Left cardiac atrium (tissue), 4 donors: ENCODE measurements at regions not wholly inside any gene's neighbourhood (a gene's known extent, or its start where the extent isn't known, plus 50 kb on each side); places are given as distances from the start of the nearest gene placed in this dataset.

Experiments
- ATAC-seq, 2 donors: fragments of 200-7000 bp; cut with Tn5 transposase; one replicate each; pipeline ENCODE4 v1.9.1; 2020; ENCODE audit warnings: mild to moderate bottlenecking in 2 of 2, moderate library complexity in 2 of 2
- DNase-seq: peaks from one replicate; pipeline ENCODE4 v3.0.0-alpha.2; 2020
- intact Hi-C, 2 donors: fragments of 100-400 bp; cut with DNase I; formaldehyde crosslinking; loops; one replicate each; pipeline versions ENCODE4 v1.14.1 to v1.15.1; 2022 to 2023
- donor health status: DM: no; HTN: yes; CAD: no.
- donor health status: DM: no; HTN: yes; CAD: no; lungs with severe emphysema.
- donor health status: DM: yes; HTN: yes; CAD: no.
- donor health status: Dilated cardiomyopathy.

DNA sequence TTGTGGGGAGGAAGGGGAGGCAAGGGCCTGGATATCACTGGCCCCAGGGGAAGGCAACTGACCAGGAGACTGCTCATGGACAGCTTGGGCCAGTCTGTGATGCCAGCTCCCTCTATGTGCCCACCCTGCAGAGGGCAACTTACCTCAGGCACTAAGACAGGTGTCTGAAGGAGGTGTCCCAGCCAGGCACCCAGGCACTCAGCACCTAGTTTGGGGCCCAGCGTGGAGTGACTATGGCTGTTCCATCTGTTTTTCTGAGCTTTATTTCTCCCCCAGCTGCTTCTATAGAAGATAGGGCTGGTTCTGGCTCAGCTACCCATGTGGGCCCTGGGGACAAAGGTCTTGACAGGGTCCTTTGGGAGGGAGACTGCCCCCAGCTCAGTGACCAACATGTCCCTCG, 150.6 kb upstream of the PCBD1 start:
- DNase-seq, result no peak
- ATAC-seq, result no peak
- intact Hi-C loops, result no loop called here

DNA sequence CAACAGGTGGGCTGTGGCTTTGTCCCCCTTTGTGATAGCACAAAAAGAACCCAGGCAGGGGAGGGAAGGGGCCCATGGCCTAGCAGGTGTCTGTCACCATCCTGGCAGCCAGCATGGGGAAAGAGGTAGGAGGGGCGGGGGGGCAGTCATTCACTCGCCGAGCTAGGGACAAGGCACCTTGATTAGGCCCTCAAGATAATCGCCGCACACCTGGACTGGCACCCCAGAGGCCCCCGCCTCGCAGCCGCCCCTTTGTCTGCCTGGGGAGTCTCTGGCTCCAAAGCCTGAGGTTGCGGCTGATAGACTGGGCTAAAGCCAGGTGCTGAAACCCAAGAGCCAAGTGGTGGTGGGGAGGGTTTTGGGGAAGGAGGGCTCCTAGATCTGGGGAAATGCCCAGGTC, 151.2 kb upstream of the PCBD1 start:
- intact Hi-C loops, result no loop called here
- no peak for DNase-seq
- ATAC-seq, result no peak

DNA sequence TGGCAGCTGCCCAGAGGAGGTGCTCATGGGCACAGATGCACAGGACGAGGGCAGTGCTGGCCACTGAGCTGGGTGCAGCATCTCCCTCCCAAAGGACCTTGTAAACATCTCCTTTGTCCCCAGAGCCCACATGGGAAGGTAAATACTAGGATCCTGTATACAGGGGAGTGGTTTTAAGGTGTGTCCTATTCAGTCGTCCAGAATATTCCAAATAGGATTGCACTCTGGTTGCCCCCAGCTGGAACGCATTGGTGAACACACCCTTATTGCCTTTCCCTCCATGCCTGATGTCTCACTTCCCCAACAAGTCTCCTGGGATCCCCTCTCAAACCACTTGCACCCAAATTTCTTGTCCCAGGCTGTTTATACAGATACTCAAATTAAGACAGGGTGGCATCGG, 152.0 kb upstream of the PCBD1 start:
- ATAC-seq (no peak), DNase-seq (no peak)
- intact Hi-C loops, result no loop called here

GRCh38 chr10:71040846-71041605, 152.7 kb upstream of the PCBD1 start:
- DNase-seq (no peak), ATAC-seq (no peak)
- intact Hi-C loops, result no loop called here

GRCh38 chr10:71042216-71042615, 153.9 kb upstream of the PCBD1 start:
- ATAC-seq (no peak), DNase-seq (no peak)
- intact Hi-C loops, result no loop called here

GRCh38 chr10:71042699-71043098, 154.3 kb upstream of the PCBD1 start:
- DNase-seq, result no peak
- intact Hi-C loops, result no loop called here

DNA sequence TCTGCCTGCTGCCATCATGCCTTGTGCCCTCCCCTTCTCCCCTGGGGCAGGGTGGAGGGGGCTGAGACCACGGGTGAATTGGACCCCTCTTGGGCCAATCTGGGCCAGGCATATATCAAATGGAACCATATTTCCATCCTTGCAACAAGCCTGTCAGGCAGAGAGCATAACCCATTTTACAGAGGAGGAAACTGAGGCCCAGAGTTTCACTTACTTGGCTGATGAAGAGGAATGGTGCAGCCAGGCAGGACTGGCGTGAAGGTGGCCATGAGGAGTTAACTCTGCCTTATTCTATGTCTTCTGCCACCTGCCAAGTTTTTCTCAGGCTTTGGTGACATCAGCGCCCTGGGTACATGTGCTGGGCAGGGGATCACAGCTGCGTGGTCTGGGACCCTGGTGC, 155.5 kb upstream of the PCBD1 start:
- no peak for DNase-seq
- ATAC-seq, result no peak

More at GRCh38 chr10:71042699-71043098, 154.3 kb upstream of the PCBD1 start:
- no peak for ATAC-seq

DNA sequence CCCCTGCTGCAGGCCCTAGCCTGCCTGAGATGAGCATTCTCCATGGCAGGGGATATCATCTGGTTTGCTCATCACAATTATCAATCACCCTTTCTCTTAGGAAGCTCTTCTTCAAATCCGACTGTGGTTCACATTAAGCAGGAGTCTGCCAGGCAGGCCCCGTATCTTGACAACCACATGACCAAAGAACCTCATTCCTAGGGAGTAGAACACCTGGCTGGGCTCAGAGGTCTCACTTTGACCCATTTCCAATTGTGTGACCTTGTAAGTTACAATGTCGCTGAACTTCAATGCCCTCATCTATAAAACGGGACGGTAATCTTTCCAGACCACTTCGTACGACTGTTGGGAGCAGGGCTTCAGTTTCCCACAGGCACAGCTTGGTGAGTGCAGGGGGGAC, 156.4 kb upstream of the PCBD1 start:
- DNase-seq (no peak), ATAC-seq (no peak)
- intact Hi-C loops, result no loop called here

More for the DNA sequence above, 155.5 kb upstream of the PCBD1 start:
- intact Hi-C loops, result no loop called here

DNA sequence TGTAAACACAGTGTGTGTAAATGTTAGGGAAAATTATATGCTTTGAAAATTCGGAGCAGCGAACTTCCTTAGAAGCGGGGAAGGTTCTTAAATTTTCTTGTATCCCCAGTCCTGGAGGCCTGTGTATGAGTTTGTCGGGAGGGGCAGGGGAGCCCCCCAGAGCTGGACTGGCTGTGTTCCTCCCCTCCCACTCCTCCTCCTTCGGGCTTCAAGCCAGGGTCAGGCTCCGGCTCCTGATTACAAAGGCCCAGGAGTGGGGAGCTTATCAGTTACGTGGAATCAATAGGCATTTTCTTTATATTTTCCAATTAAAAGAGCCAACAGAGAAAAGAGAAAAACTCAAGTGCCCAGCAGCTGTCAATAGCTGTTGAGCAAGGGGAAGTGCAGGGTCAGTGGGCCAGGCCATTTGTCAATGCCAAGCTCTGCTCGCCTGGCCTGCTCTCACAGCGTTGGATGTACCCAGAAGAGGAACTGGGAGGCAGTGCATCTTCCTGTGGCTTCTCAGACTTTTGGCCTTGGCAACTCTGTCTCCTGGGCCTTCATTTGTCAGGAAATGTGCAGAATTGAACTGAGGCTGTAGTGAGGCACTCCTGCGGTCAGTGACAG, 156.9 kb upstream of the PCBD1 start:
- DNase-seq (no peak), ATAC-seq (peak; percentile 34 to 49)
- intact Hi-C loops, result no loop called here

GRCh38 chr10:71045936-71046335, 157.6 kb upstream of the PCBD1 start:
- no peak for DNase-seq
- no peak for ATAC-seq
- intact Hi-C loops, result no loop called here

DNA sequence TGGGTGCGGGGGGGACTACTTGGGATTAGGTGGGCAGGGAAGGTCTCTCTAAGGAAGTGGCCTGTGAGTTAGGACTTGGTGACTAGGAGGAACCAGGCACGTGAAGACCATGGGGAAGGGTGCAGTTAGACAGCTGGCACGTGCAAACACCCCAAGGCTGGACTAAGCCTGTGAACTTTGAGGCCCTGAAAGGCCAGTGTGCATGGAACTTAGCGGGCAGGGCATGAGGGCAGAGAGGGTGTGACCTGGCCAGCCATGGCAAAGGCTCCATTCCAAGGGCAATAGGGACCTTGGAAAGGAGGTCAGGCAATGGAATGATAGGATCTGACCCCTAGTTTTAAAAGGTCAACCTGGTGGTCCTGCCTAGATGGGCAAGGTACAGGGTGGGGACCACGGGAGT, 158.4 kb upstream of the PCBD1 start:
- intact Hi-C loops, result no loop called here
- ATAC-seq, result no peak
- no peak for DNase-seq

DNA sequence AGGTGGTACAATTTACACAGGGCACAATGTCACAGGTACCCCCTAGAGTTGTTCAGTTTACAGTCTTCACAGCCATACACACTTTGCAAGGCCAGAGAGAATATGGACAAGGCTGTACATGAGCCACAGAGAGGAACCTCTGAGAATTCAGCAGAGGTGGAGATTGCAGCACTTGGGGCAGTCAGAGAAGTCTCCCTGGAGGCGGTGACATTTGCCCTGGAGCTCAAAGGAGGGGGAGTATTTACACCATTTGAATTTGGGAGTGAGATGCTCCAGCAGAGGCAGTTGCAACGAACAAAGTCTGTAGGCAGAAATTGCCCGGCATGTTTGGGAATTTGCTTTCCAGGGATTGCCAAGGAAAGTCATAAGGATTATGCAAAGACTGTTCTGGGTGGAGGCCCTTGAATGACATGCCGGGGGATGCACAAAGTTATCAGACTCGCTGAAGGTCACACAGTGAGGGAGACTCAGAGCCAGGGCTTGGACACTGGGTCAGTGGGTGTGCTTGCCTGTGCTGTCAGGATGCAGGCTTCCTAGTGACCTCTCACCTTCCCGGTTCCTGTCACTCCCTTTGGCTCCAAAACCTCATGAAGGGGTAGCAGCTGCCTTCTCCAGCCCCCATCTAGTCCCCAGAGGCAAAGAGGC, 160.7 kb upstream of the PCBD1 start:
- no peak for ATAC-seq
- DNase-seq, result no peak

DNA sequence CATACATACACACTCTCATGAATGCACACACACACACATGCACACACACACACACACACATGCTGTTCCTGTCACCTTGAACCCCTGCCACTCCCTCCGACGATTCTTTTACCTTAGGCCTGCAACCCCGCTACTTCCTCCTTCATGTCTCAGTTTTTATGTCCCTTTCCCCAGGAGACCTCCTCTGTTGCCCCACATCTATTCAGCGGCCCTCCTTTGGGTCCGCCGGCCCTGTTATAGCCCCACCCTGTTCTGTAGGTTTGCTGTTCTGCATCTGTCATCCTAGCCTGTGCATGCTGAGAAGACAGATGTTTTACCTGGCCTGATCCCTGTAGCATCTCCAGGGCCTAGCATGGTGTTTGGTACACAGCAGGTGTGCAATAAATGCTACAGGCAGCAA, 161.6 kb upstream of the PCBD1 start:
- intact Hi-C loops, result no loop called here
- no peak for DNase-seq
- no peak for ATAC-seq

More for the DNA sequence above, 160.7 kb upstream of the PCBD1 start:
- intact Hi-C loops, result no loop called here

DNA sequence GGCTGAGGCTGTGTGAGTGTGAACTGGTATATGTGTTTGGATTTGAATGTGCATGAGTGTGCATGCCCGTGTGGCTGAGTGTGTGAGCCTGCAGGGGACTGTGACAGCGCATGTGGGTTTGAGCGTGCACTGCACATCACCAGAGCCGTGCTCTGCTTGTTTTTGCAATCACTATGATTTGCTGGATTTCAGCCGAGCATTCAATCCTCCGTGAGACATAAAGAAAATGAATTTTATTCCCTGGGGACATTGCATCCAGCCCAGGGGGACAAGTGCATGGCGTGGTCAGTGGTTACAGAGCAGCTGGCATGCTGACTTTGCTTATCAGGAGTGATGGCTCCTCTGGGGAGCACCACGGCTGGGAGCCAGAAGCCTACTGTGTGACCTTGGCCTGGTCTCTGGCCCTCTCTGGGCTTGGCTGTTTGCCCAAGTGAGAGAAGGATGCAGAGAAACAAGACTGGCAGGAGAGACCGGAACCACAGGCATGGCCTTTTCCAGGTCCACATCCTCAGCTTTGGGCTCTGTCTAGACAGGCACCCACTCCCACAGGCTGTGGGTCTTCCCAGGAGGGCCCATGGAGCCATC, 160.2 kb upstream of the UNC5B start:
- intact Hi-C loops, result no loop called here
- no peak for DNase-seq
- peak in 1 of 2 donors; percentile 38 for ATAC-seq

GRCh38 chr10:71052708-71053107, 159.7 kb upstream of the UNC5B start:
- DNase-seq, result no peak
- intact Hi-C loops, result no loop called here
- ATAC-seq, result peak in 1 of 2 donors; percentile 8

DNA sequence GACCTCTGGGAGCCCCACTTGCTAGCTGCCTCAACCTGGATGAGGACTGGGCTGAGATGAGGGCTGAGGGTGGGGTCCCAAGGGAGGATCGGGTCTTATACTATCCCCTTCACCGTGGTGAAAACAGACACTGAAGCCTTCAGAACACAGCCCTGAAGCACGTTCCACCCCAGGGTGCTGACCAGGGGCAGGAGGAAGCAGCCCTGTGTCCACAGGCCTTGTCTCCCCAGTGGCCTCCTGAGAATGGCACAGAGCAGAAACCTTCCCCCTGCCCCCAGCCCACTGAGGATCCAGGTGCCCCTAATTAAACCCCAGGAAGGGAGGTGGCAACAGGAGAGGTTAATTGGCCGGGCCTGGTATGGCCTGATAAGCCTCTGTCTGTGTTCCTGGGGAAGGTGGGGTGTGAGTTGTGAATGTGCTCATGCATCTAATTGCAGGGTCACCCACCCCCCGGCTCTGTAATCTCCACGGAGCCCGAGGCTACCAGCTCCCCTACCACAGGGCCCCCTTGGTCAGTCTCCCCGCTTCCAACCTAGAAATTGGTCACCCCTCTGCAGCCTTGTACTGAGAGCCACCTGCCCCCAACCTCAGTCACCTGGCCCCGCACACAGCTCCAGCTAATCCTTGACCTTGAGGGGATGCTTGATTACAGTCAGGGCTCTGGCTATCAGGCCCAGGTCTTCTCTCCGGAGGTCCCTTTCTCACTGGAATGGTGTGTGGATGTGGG, 159.0 kb upstream of the UNC5B start:
- no peak for ATAC-seq
- intact Hi-C loops, result no loop called here
- DNase-seq, result no peak

DNA sequence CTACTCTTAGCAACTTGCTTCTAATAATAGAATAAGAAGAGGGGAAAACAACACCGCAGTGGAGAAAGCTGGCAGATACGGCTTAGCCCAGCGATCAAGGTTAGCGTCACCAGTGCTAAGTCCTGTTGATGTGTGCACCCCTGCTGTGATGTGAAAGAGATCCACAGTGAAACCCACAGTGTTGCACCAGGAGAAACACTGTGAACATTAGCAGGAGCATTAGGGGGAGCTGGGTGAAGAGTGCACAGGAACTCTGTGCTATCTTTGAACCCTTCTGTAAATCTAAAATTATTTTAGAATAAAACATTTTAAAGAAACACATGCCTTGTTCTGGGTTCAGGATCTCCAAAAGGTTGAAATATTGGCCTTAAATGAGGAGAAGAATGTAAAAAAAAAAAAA, 154.1 kb upstream of the UNC5B start:
- no peak for DNase-seq
- ATAC-seq, result no peak
- intact Hi-C loops, result no loop called here

DNA sequence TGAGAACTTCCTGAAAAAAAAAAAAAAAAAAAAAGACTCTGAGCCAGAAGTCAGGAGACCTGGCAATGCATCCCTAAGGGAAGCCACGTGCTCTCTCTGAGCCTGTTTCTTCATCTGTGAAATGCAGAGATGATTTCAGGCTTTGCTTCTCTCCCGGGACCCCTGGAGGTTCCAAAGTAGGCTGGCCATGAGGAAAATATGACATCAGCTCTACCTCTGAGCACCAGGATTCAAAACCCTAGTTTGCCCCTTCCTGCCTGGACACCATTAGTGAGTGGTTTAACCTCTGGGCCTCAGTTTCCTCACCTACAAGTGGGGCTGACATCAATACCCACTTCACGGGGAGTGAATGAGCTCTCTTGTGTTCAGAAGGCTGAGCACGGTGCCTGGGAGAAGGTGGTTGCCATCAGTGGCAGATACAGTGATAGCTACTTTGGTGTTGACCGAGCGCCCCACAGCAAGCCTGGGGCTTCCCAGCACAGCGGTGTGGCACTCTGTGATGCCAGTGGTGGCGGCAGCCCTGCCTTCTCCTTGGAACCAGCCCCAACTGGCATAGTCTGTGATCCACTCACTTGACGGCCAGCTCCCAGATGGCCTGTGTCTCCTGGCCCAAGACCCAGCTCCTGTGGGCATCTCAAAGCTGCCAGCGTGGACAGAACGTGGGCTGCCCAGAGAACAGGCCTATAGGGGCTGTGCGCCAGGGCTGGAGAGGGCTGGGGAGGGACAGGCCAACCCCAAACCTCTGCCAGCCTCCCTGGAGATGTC, 153.1 kb upstream of the UNC5B start:
- intact Hi-C loops, result no loop called here
- ATAC-seq, result peak; percentile 70 to 84

GRCh38 chr10:71059943-71060342, 152.4 kb upstream of the UNC5B start:
- intact Hi-C loops, result loop anchor here in 1 of 2 donors (10.0 kb wide), 2 partner anchors 135 to 155 kb away; partner anchors contain the start of gene UNC5B
- DNase-seq (no peak), ATAC-seq (no peak)

More for the DNA sequence above, 153.1 kb upstream of the UNC5B start:
- no peak for DNase-seq
